PFSK-1 (cell line): ENCODE measurements at regions not wholly inside any gene's neighbourhood (a gene's known extent, or its start where the extent isn't known, plus 50 kb on each side); places are given as distances from the start of the nearest gene placed in this dataset.

Experiments used
- FOXP2 ChIP-seq: optimal IDR thresholded peaks from 2 replicates; pipeline ENCODE3; 2011; ENCODE audit warnings: borderline replicate concordance, control low read depth, inconsistent platforms; ENCODE audit not compliant: insufficient read depth; ENCODE audit errors: extremely low read length, extremely low read depth
- POLR2AphosphoS5 ChIP-seq: IDR thresholded peaks from 2 replicates; pipeline ENCODE4 v1.6.1; 2012; ENCODE audit warnings: low read depth, mild to moderate bottlenecking, control low read depth, low read length, moderate library complexity
- REST ChIP-seq, 2 experiments: IDR thresholded peaks; 2 replicates each; pipeline versions ENCODE4 v1.6.1 to v1.8.0; 2011 to 2012; ENCODE audit warnings: low read depth in 2 of 2, low read length in 2 of 2, control low read depth in 1 of 2, inconsistent platforms in 1 of 2, mild to moderate bottlenecking in 1 of 2, moderate library complexity in 1 of 2; ENCODE audit not compliant: insufficient read depth in 1 of 2
- SIN3A ChIP-seq: IDR thresholded peaks from 2 replicates; pipeline ENCODE4 v1.6.1; 2012; ENCODE audit warnings: mild to moderate bottlenecking, low read length, moderate library complexity, borderline replicate concordance; ENCODE audit not compliant: insufficient read depth
- TAF1 ChIP-seq: IDR thresholded peaks from 2 replicates; pipeline ENCODE4 v1.6.1; 2012; ENCODE audit warnings: low read length, control low read depth, borderline replicate concordance; ENCODE audit not compliant: insufficient read depth

- TF ChIP-seq REST (IDR thresholded peaks at IDR 0.05; ENCODE audit: insufficient read depth in 1 of 2, low read depth in 2 of 2, low read length in 2 of 2) (no peak), FOXP2 (no peak)
Observed at GRCh38 chr1:60903591-60903990, 178.8 kb upstream of the NFIA start.

- no peak for TF ChIP-seq TAF1
- no peak for TF ChIP-seq REST (IDR thresholded peaks at IDR 0.05; ENCODE audit: insufficient read depth in 1 of 2, low read depth in 2 of 2, low read length in 2 of 2)
- TF ChIP-seq FOXP2, result no peak
- no peak for TF ChIP-seq SIN3A
- no peak for TF ChIP-seq POLR2AphosphoS5
Observed at GRCh38 chr1:60899464-60899863, 182.9 kb upstream of the NFIA start.

GRCh38 chr1:60898987-60899386, 183.4 kb upstream of the NFIA start:
- TF ChIP-seq FOXP2, result no peak
- no peak for TF ChIP-seq POLR2AphosphoS5
- TF ChIP-seq TAF1, result no peak
- TF ChIP-seq REST (IDR thresholded peaks at IDR 0.05; ENCODE audit: insufficient read depth in 1 of 2, low read depth in 2 of 2, low read length in 2 of 2), result no peak
- TF ChIP-seq SIN3A, result no peak

GRCh38 chr1:60898413-60898812, 183.9 kb upstream of the NFIA start:
- TF ChIP-seq REST (IDR thresholded peaks at IDR 0.05; ENCODE audit: insufficient read depth in 1 of 2, low read depth in 2 of 2, low read length in 2 of 2), result no peak
- no peak for TF ChIP-seq FOXP2
- TF ChIP-seq SIN3A, result no peak
- TF ChIP-seq TAF1, result no peak
- no peak for TF ChIP-seq POLR2AphosphoS5

GRCh38 chr1:60896701-60897363, 185.5 kb upstream of the NFIA start:
- TF ChIP-seq FOXP2, result no peak
- no peak for TF ChIP-seq POLR2AphosphoS5
- no peak for TF ChIP-seq TAF1
- TF ChIP-seq REST (IDR thresholded peaks at IDR 0.05; ENCODE audit: insufficient read depth in 1 of 2, low read depth in 2 of 2, low read length in 2 of 2), result no peak
